Neural cell (in vitro differentiated cells): ENCODE measurements at regions not wholly inside any gene's neighbourhood (a gene's known extent, or its start where the extent isn't known, plus 50 kb on each side); places are given as distances from the start of the nearest gene placed in this dataset.

Experiments
- H2AFZ ChIP-seq: fragments of 200-600, 300-800 bp; sonication (generic), shearing (Covaris generic); 2 replicates; pipeline ENCODE4 v1.6.0; 2014; ENCODE audit warnings: low read depth, mild to moderate bottlenecking, antibody characterized with exemption, low read length, moderate library complexity
- H3F3A ChIP-seq: fragments of 200-600 bp; shearing (Covaris generic); 2 replicates; pipeline ENCODE4 v1.6.1; 2016; ENCODE audit warnings: mild to moderate bottlenecking, moderate library complexity, mixed read lengths, antibody characterized with exemption, low read length; ENCODE audit not compliant: insufficient read depth, poor library complexity, severe bottlenecking
- H3K27ac ChIP-seq: fragments of 200-600, 300-800 bp; sonication (generic), shearing (Covaris generic); 2 replicates; pipeline ENCODE4 v1.5.1; 2014; ENCODE audit warnings: mild to moderate bottlenecking, low read length, moderate library complexity
- H3K27me3 ChIP-seq: fragments of 300-800, 200-600 bp; sonication (generic), shearing (Covaris generic); 2 replicates; pipeline ENCODE4 v1.6.0; 2014; ENCODE audit warnings: mild to moderate bottlenecking, low read depth, low read length, moderate library complexity; ENCODE audit not compliant: insufficient read depth
- H3K36me3 ChIP-seq: fragments of 300-800, 200-600 bp; sonication (generic), shearing (Covaris generic); 2 replicates; pipeline ENCODE4 v1.5.1; 2014; ENCODE audit warnings: mild to moderate bottlenecking, antibody characterized with exemption, low read length, moderate library complexity; ENCODE audit not compliant: insufficient read depth
- H3K4me2 ChIP-seq: fragments of 300-800, 200-600 bp; sonication (generic), shearing (Covaris generic); 2 replicates; pipeline ENCODE4 v1.6.0; 2014; ENCODE audit warnings: mild to moderate bottlenecking, low read length
- H3K4me3 ChIP-seq: fragments of 300-800, 200-600 bp; sonication (generic), shearing (Covaris generic); 2 replicates; pipeline ENCODE4 v1.5.1; 2014; ENCODE audit warnings: mild to moderate bottlenecking, low read length, moderate library complexity
- H3K79me2 ChIP-seq: fragments of 200-600 bp; shearing (Covaris generic); replicated peaks from 2 replicates; pipeline ENCODE4 v1.6.0; 2014; ENCODE audit warnings: mild to moderate bottlenecking, low read length, moderate library complexity; ENCODE audit not compliant: insufficient read depth
- H3K9ac ChIP-seq: fragments of 300-800, 200-600 bp; sonication (generic), shearing (Covaris generic); 2 replicates; pipeline ENCODE4 v1.6.1; 2016; ENCODE audit warnings: mild to moderate bottlenecking, low read length, mixed read lengths
- H3K9me2 ChIP-seq: fragments of 200-600 bp; shearing (Covaris generic); 2 replicates; pipeline ENCODE4 v1.6.1; 2016; ENCODE audit warnings: mild to moderate bottlenecking, low read length, mixed read lengths; ENCODE audit not compliant: insufficient read depth
- H3K9me3 ChIP-seq: fragments of 200-600, 300-800 bp; sonication (generic), shearing (Covaris generic); 2 replicates; pipeline ENCODE4 v1.6.1; 2016; ENCODE audit warnings: mild to moderate bottlenecking, mixed run types, low read length, moderate library complexity, mixed read lengths
- H4K20me1 ChIP-seq: fragments of 200-600 bp; shearing (Covaris generic); 2 replicates; pipeline ENCODE4 v1.6.1; 2016; ENCODE audit warnings: mild to moderate bottlenecking, mixed run types; ENCODE audit not compliant: insufficient read depth
- CTCF ChIP-seq: fragments of 450-650 bp; IDR thresholded peaks from 2 replicates; pipeline ENCODE4 v1.5.1; 2014; ENCODE audit warnings: antibody characterized with exemption, mild to moderate bottlenecking, moderate library complexity; ENCODE audit not compliant: poor library complexity, severe bottlenecking
- EP300 ChIP-seq: fragments of 450-650 bp; conservative IDR thresholded peaks from 2 replicates; pipeline ENCODE4 v1.6.1; 2014; ENCODE audit warnings: antibody characterized with exemption, mild to moderate bottlenecking, moderate library complexity; ENCODE audit not compliant: poor library complexity, severe bottlenecking
- EZH2 ChIP-seq: fragments of 200-600, 300-800 bp; shearing (Covaris generic), sonication (generic); IDR thresholded peaks from 2 replicates; pipeline ENCODE4 v1.6.1; 2014; ENCODE audit warnings: antibody characterized with exemption, low read length, borderline replicate concordance, mild to moderate bottlenecking; ENCODE audit not compliant: insufficient read depth, poor library complexity, severe bottlenecking
- MXI1 ChIP-seq: fragments of 450-650 bp; conservative IDR thresholded peaks from 2 replicates; pipeline ENCODE4 v1.6.1; 2014; ENCODE audit warnings: antibody characterized with exemption, mild to moderate bottlenecking; ENCODE audit not compliant: poor library complexity, severe bottlenecking
- POLR2AphosphoS5 ChIP-seq: IDR thresholded peaks from 2 replicates; pipeline ENCODE4 v1.6.1; 2012
- RAD21 ChIP-seq: fragments of 450-650 bp; conservative IDR thresholded peaks from 2 replicates; pipeline ENCODE4 v1.6.1; 2014; ENCODE audit warnings: antibody characterized with exemption, mild to moderate bottlenecking, moderate library complexity
- REST ChIP-seq: IDR thresholded peaks from 2 replicates; pipeline ENCODE4 v1.6.1; 2012; ENCODE audit warnings: borderline replicate concordance
- SMC3 ChIP-seq: fragments of 450-650 bp; conservative IDR thresholded peaks from 2 replicates; pipeline ENCODE4 v1.6.1; 2014; ENCODE audit warnings: antibody characterized with exemption, mild to moderate bottlenecking, moderate library complexity; ENCODE audit not compliant: poor library complexity
- TAF1 ChIP-seq: IDR thresholded peaks from 2 replicates; pipeline ENCODE4 v1.6.1; 2012; ENCODE audit warnings: low read depth

GRCh38 chr16:8099586-8099985 lies 490.7 kb downstream of the TMEM114 start:
- H3K9ac ChIP-seq = no peak overlapping the region
- H4K20me1 ChIP-seq = no peaks in the 10 kb centered on the region
- no peak overlapping the region for H3K4me3 ChIP-seq
- no peak overlapping the region for H3K27ac ChIP-seq
- no peaks in the 10 kb centered on the region for H3F3A ChIP-seq
- H3K27me3 ChIP-seq = no peaks in the 10 kb centered on the region
- H3K4me2 ChIP-seq = no peak overlapping the region
- no peaks in the 10 kb centered on the region for H3K9me2 ChIP-seq
- H3K79me2 ChIP-seq = no peaks in the 10 kb centered on the region
- H3K36me3 ChIP-seq = no peaks in the 10 kb centered on the region
- no peak for TF ChIP-seq EP300
- no peak for TF ChIP-seq EZH2
- no peak for TF ChIP-seq SMC3
- no peak for TF ChIP-seq MXI1
- no peak for TF ChIP-seq TAF1
- no peak for TF ChIP-seq CTCF
- no peak for TF ChIP-seq RAD21
- TF ChIP-seq REST = no peak
- no peak for TF ChIP-seq POLR2AphosphoS5
- H3K9me3 ChIP-seq = no peaks in the 10 kb centered on the region
- no peak overlapping the region for H2AFZ ChIP-seq

GRCh38 chr16:8098947-8099512 lies 491.3 kb downstream of the TMEM114 start:
- no peak for TF ChIP-seq CTCF
- TF ChIP-seq EZH2 = no peak
- no peak for TF ChIP-seq POLR2AphosphoS5
- TF ChIP-seq TAF1 = no peak
- no peak for TF ChIP-seq MXI1
- TF ChIP-seq SMC3 = no peak
- no peak for TF ChIP-seq EP300
- no peak for TF ChIP-seq REST
- TF ChIP-seq RAD21 = no peak
- Histone ChIP-seq H3F3A (no peaks in the 10 kb centered on the region), H3K36me3 (no peaks in the 10 kb centered on the region), H3K27ac (no peak overlapping the region), H2AFZ (no peak overlapping the region), H3K9me3 (no peaks in the 10 kb centered on the region), H3K27me3 (no peaks in the 10 kb centered on the region), H3K79me2 (no peaks in the 10 kb centered on the region), H3K4me3 (no peak overlapping the region), H3K9me2 (no peaks in the 10 kb centered on the region), H3K9ac (no peak overlapping the region), H4K20me1 (no peaks in the 10 kb centered on the region), H3K4me2 (no peak overlapping the region)
